Fibroblast of pulmonary artery (primary cell): ENCODE measurements at regions not wholly inside any gene's neighbourhood (a gene's known extent, or its start where the extent isn't known, plus 50 kb on each side); places are given as distances from the start of the nearest gene placed in this dataset.
"Not testable (repeated sequence)": the region's sequence is repeated elsewhere in the genome, so short reads cannot be mapped to it uniquely, and the experiment has no call there.

ENCODE experiments used
- DNase-seq: peaks from one replicate; pipeline ENCODE4 v3.0.0-alpha.2; 2010; ENCODE audit warnings: low read depth
- H3K4me3 ChIP-seq: replicated peaks from 2 replicates; pipeline ENCODE4 v1.5.1; 2011; ENCODE audit warnings: low read depth, mild to moderate bottlenecking, control low read depth, low read length, moderate library complexity
- TF ChIP-seq, protein P1 (sequence below): IDR thresholded peaks from 2 replicates; pipeline ENCODE4 v1.5.1; 2011; ENCODE audit warnings: mild to moderate bottlenecking, control low read depth, low read length, inconsistent platforms; ENCODE audit errors: missing control alignments

DNA sequence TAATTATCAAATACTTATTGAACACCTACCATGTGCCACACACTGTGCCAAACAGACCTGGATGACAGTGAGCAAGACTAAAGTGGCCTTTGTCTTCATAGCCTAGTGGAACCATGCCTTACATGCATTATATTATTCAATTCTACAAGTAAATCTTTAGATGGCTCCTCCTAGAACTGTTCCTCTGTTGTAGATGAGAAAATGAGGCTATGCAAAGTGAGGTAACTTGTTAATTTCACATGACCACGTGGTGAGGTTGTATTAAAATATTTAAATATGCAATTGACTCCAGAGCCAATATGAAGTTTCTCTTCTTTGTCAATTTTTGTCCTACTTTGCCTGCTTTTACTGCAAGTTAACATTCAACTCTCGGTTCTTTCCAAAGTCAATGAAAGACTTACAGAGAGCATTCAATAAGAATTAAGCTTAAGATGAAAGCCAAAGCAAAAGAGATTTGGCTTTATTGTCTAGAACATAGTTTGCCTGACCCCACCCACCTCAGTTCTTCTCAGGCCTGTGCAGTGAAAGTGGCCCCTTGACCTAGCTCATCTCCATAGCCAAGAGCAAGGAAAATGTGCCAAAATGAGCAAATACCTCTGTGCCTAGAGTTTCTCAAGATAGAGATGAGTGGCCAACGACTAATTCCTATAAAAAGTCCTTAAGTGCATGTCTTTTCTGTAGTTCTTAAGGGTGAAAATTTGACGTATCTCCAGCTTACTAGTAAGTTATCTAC lies 263.2 kb upstream of the NFIA start:
- DNase-seq, result no peak
- H3K4me3 ChIP-seq, result no peak overlapping the region
- TF ChIP-seq, protein P1, sequence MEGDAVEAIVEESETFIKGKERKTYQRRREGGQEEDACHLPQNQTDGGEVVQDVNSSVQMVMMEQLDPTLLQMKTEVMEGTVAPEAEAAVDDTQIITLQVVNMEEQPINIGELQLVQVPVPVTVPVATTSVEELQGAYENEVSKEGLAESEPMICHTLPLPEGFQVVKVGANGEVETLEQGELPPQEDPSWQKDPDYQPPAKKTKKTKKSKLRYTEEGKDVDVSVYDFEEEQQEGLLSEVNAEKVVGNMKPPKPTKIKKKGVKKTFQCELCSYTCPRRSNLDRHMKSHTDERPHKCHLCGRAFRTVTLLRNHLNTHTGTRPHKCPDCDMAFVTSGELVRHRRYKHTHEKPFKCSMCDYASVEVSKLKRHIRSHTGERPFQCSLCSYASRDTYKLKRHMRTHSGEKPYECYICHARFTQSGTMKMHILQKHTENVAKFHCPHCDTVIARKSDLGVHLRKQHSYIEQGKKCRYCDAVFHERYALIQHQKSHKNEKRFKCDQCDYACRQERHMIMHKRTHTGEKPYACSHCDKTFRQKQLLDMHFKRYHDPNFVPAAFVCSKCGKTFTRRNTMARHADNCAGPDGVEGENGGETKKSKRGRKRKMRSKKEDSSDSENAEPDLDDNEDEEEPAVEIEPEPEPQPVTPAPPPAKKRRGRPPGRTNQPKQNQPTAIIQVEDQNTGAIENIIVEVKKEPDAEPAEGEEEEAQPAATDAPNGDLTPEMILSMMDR, result no peak

DNA sequence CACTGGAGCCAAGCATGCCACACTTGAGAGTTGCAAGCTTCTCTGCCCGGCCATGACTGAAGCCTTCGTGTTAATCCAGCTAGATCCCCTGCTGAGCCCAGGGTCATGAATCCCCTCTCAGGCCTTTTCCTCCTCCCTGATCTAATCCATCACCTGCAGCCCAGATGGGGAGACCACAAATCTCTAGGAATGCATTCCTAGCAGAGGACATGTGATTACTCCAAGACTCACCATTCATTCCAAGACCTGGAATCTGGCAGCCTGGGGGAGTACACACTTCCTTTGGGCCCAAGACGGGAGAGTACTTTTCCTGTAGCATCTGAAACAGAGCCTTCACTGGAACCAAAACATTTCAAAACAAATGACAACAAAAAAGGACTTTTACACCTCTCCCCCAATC lies 269.3 kb upstream of the NFIA start:
- no peak overlapping the region for H3K4me3 ChIP-seq
- peak; percentile 19 for DNase-seq
- TF ChIP-seq, protein P1, result no peak

DNA sequence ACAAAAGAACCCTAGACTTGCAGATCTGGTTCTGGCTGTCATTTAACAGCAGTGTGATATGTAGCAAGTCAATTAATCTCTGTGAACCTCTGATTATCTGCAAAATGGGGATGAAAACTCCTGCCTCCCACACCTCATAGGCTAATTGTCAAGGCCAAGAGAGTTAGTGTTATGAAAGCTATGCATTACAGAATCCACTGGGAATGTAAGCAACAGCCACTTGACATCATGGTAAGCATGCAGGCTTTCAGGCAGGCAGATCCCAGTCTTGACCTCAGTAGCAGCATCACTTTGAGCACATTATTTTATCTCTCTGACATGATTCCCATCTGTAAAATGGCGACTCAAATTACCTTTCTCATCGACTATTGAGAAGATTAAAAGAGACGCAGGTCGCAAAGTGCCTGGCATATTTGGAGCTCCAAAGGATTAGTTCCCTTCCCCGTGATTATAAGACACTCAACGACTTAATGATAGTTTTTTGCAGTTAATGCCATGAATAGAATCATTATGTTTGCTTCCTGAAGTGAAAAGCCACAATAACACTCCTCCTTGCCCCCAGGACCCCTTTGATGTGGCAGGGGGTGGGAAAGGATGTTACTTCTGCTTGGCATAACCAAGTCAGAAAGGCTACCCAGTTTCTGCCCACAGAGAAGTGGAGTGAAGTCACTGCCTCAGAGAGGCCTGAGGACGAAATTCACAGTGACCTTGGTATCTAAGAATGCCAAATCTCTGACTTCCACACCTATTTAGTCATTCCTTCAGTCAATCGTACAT lies 273.0 kb upstream of the NFIA start:
- H3K4me3 ChIP-seq, result no peak overlapping the region
- DNase-seq, result no peak
- TF ChIP-seq, protein P1, result no peak

DNA sequence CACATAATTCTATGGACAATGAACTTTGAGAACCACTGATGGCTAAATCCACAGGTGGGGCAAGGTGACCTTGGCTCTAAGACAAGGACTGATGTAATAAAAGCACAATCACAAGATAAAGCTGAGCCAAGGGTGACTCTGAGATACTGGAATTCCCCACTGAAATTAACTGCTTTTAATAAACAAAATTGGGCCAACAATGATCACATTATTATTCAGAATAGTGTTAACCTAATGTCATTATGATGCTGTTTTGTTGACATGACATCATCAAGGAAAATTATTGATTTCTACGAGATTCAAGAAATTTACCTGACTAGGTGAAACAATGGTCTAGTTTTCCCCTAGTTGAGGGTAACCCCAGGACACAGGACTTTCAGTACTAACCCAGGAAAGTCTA lies 273.7 kb upstream of the NFIA start:
- no peak overlapping the region for H3K4me3 ChIP-seq
- TF ChIP-seq, protein P1, result no peak
- DNase-seq, result no peak

DNA sequence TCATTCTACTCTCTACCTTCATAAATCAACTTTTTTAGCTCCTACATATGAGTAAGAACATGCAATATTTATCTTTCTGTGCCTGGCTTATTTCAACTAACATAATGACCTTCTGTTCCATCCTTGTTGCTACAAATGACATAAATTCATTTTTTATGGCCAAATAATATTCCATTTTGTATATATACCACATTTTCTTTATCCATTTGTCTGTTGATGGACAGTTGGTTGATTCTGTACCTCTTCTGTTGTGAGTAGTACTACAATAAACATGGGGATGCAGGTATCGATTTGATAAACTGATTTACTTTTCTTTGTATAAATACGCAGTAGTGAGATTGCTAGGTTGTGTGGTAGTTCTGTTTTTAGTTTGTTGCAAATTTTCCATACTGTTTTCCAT lies 279.5 kb upstream of the NFIA start:
- DNase-seq, result no peak
- TF ChIP-seq, protein P1, result no peak
- no peak overlapping the region for H3K4me3 ChIP-seq

DNA sequence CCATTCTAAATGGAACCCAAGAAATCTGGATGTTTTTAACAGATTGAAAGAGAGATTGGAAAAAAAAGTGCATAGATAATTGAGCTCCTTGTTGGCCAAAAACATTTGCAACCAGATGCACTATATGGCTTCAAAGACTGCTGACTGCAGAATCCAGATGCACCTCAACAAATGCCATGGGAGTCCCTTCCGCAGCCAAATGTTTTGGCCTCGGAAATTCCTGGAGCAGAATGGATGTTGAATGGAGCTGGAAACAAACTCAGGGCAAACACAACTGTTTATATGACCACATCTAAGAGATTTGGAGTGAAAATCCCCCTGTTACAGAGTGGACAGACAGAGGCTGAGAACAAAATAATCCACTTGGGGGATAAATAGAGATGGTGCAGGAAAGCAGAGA lies 285.0 kb upstream of the NFIA start:
- TF ChIP-seq, protein P1, result no peak
- DNase-seq, result no peak
- no peak overlapping the region for H3K4me3 ChIP-seq

DNA sequence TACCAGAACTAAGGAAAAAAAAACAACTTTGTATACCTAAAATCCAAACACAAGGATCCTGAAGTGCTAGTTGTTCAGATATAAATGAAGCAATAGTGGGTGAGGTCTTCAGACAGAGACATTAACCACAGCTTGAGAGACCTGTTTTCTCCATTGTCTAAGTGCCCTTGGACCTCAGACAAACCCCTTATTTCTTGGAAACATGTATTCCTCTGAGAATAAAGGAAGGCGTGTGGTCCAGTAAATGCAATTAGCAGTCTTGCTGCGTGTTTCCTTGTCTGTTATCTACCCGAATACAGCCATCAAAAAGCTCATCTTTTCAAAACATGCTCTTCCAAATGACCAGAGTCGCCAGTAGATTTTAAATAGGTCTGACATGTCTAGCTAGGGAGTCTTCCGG lies 291.1 kb upstream of the NFIA start:
- TF ChIP-seq, protein P1, result no peak
- no peak for DNase-seq

DNA sequence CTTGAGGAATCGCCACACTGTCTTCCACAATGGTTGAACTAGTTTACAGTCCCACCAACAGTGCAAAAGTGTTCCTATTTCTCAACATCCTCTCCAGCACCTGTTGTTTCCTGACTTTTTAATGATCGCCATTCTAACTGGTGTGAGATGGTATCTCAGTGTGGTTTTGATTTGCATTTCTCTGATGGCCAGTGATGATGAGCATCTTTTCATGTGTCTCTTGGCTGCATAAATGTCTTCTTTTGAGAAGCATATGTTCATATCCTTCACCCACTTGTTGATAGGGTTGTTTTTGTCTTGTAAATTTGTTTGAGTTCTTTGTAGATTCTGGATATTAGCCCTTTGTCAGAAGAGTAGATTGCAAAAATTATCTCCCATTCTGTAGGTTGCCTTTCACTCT lies 309.3 kb upstream of the NFIA start:
- not testable (repeated sequence) for H3K4me3 ChIP-seq, DNase-seq

More for the DNA sequence above, 291.1 kb upstream of the NFIA start:
- H3K4me3 ChIP-seq, result no peak overlapping the region
